ENCODE measurements at regions not wholly inside any gene's neighbourhood (a gene's known extent, or its start where the extent isn't known, plus 50 kb on each side); places are given as distances from the start of the nearest gene placed in this dataset.

DNA sequence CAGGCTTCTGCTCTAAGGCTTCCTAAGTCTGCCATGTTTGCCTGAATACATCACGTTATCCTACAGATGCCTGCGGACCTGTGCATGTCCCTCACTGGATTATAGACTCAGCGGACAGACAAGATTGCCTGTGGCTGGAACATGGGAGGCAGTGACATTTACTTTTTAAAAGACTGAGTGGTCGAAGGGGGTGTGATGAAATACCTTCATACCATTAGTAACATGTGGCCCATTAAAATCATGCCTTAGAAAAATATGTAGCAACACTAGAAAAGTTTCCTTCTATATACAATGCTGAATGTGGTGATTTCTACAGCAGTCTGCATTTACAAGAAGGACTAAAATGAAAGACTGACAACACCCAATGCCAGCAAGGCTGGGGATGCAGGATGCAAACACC lies 154.4 kb downstream of the ASB1 start:
- no peaks in the 10 kb centered on the region for H3K9me3 ChIP-seq (replicated peaks; ENCODE audit: insufficient read depth, low read length)
- peaks cover 7% of the 10 kb centered on the region for H3K27me3 ChIP-seq (replicated peaks; ENCODE audit: insufficient read depth, low read length)
- H3K27ac ChIP-seq (ENCODE audit: low read length) = no peak overlapping the region
- H3K9ac ChIP-seq (ENCODE audit: low read length) = no peak overlapping the region
- no peaks in the 10 kb centered on the region for H3K4me1 ChIP-seq (ENCODE audit: low read length)
- H3F3A ChIP-seq (ENCODE audit: insufficient read depth, low read length) = no peaks in the 10 kb centered on the region
- H3K4me3 ChIP-seq (ENCODE audit: low read length) = no peak overlapping the region
- H2AFZ ChIP-seq (ENCODE audit: low read length) = no peak overlapping the region
- no peaks in the 10 kb centered on the region for H3K36me3 ChIP-seq (replicated peaks; ENCODE audit: insufficient read depth, low read length)
- no peaks in the 10 kb centered on the region for H3K9me2 ChIP-seq (replicated peaks; ENCODE audit: insufficient read depth, low read length)
- TF ChIP-seq EZH2 (optimal IDR thresholded peaks at IDR 0.05; ENCODE audit: low read depth, low read length) (no peak), EZH2phosphoT487 (IDR thresholded peaks at IDR 0.05; ENCODE audit: low read length) (no peak), CTCF (IDR thresholded peaks at IDR 0.05; ENCODE audit: low read length) (no peak)
- H3K4me2 ChIP-seq (ENCODE audit: low read depth, low read length) = no peak overlapping the region
- DNase-seq = no peak
- no peaks in the 10 kb centered on the region for H3K79me2 ChIP-seq (ENCODE audit: low read length)
- H4K20me1 ChIP-seq (ENCODE audit: insufficient read depth, low read length) = no peaks in the 10 kb centered on the region

- H3K4me3 ChIP-seq (ENCODE audit: low read length) = no peak overlapping the region
- H4K20me1 ChIP-seq (ENCODE audit: insufficient read depth, low read length) = no peaks in the 10 kb centered on the region
- no peak overlapping the region for H3K9ac ChIP-seq (ENCODE audit: low read length)
- H3K27me3 ChIP-seq (replicated peaks; ENCODE audit: insufficient read depth, low read length) = no peaks in the 10 kb centered on the region
- TF ChIP-seq CTCF (IDR thresholded peaks at IDR 0.05; ENCODE audit: low read length) = no peak
- TF ChIP-seq EZH2 (optimal IDR thresholded peaks at IDR 0.05; ENCODE audit: low read depth, low read length) = no peak
- no peak for TF ChIP-seq EZH2phosphoT487 (IDR thresholded peaks at IDR 0.05; ENCODE audit: low read length)
- no peak overlapping the region for H3K27ac ChIP-seq (ENCODE audit: low read length)
- no peaks in the 10 kb centered on the region for H3K9me3 ChIP-seq (replicated peaks; ENCODE audit: insufficient read depth, low read length)
- H3K79me2 ChIP-seq (ENCODE audit: low read length) = no peaks in the 10 kb centered on the region
- H3K4me2 ChIP-seq (ENCODE audit: low read depth, low read length) = no peak overlapping the region
- DNase-seq = no peak
- H3K4me1 ChIP-seq (ENCODE audit: low read length) = no peaks in the 10 kb centered on the region
- no peaks in the 10 kb centered on the region for H3K9me2 ChIP-seq (replicated peaks; ENCODE audit: insufficient read depth, low read length)
- no peaks in the 10 kb centered on the region for H3F3A ChIP-seq (ENCODE audit: insufficient read depth, low read length)
- H3K36me3 ChIP-seq (replicated peaks; ENCODE audit: insufficient read depth, low read length) = no peaks in the 10 kb centered on the region
- H2AFZ ChIP-seq (ENCODE audit: low read length) = no peak overlapping the region
These were observed 155.4 kb downstream of the ASB1 start for GRCh38 chr2:238582159-238582558.

- no peaks in the 10 kb centered on the region for H3K4me1 ChIP-seq (ENCODE audit: low read length)
- H3K27me3 ChIP-seq (replicated peaks; ENCODE audit: insufficient read depth, low read length) = no peaks in the 10 kb centered on the region
- H4K20me1 ChIP-seq (ENCODE audit: insufficient read depth, low read length) = no peaks in the 10 kb centered on the region
- H3K9ac ChIP-seq (ENCODE audit: low read length) = no peak overlapping the region
- no peak overlapping the region for H3K4me3 ChIP-seq (ENCODE audit: low read length)
- H3F3A ChIP-seq (ENCODE audit: insufficient read depth, low read length) = no peaks in the 10 kb centered on the region
- H3K27ac ChIP-seq (ENCODE audit: low read length) = no peak overlapping the region
- TF ChIP-seq EZH2phosphoT487 (IDR thresholded peaks at IDR 0.05; ENCODE audit: low read length) (no peak), EZH2 (optimal IDR thresholded peaks at IDR 0.05; ENCODE audit: low read depth, low read length) (no peak), CTCF (IDR thresholded peaks at IDR 0.05; ENCODE audit: low read length) (no peak)
- no peaks in the 10 kb centered on the region for H3K36me3 ChIP-seq (replicated peaks; ENCODE audit: insufficient read depth, low read length)
- H2AFZ ChIP-seq (ENCODE audit: low read length) = no peak overlapping the region
- H3K4me2 ChIP-seq (ENCODE audit: low read depth, low read length) = no peak overlapping the region
- DNase-seq = no peak
- H3K9me3 ChIP-seq (replicated peaks; ENCODE audit: insufficient read depth, low read length) = no peaks in the 10 kb centered on the region
- no peaks in the 10 kb centered on the region for H3K9me2 ChIP-seq (replicated peaks; ENCODE audit: insufficient read depth, low read length)
- no peaks in the 10 kb centered on the region for H3K79me2 ChIP-seq (ENCODE audit: low read length)
These were observed 157.9 kb downstream of the ASB1 start for GRCh38 chr2:238584617-238585016.
